ENCODE measurements at regions not wholly inside any gene's neighbourhood (a gene's known extent, or its start where the extent isn't known, plus 50 kb on each side); places are given as distances from the start of the nearest gene placed in this dataset.

DNA sequence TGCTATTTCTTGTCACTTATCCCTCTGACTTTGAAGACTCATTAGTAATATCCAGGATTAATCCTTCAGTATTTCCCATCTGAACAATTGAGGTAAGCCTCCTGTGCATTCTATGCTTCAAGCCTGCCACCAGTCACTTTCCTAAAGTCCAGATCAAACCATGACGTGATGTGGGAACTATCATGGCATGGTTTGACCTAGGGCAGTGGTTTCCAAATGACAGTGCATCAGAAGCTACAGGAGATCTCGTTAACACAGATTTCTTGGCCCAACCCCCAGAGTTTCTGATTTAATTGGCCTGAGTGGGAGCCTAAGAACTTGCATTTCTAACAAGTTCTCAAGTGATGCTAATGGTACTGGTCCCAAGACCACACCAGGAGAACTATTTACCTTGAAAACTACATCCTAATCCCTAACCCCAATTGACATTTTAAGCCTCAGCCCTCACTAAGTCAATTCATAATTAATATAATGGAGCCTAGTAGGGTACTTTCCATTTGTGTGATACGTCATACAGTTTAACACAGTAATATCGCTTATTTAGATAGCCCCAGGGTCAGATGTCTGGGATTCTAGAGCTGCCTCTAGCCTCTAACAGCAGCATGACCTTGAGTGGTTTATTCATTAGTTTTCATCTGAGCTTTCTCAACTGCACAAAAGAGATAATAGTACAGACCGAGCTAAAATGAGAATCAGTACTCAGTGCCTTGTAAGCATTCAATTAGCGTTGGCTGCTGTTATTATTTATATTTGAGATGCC is 907.6 kb downstream of the TFAP2A start:
- CTCF ChIA-PET (ENCODE audit: low intra/inter-chr PET ratio, low total read pairs) = no interaction called here
- POLR2A ChIA-PET = no interaction called here
- Histone ChIP-seq H3K27me3 (ENCODE audit: control insufficient read depth in 1 of 2, insufficient read depth in 2 of 2, low read length in 2 of 2) (no peaks in the 10 kb centered on the region), H3K9ac (ENCODE audit: insufficient read depth, low read depth, low read length) (no peak overlapping the region), H3K4me2 (ENCODE audit: low read depth, low read length) (no peak overlapping the region), H3K4me3 (replicated peaks in 1 of 3; ENCODE audit: insufficient read depth in 1 of 3, low read depth in 2 of 3, low read length in 3 of 3) (no peak overlapping the region), H3K79me2 (ENCODE audit: insufficient read depth, low read length) (no peaks in the 10 kb centered on the region), H4K20me1 (ENCODE audit: insufficient read depth, low read length) (no peaks in the 10 kb centered on the region), H3K36me3 (replicated peaks in 1 of 2; ENCODE audit: control insufficient read depth in 1 of 2, insufficient read depth in 2 of 2, low read length in 2 of 2) (no peaks in the 10 kb centered on the region), H3K4me1 (ENCODE audit: insufficient read depth, low read length) (no peaks in the 10 kb centered on the region), H3K9me3 (ENCODE audit: low read length) (peaks cover 38% of the 10 kb centered on the region), H3K27ac (ENCODE audit: extremely low read length, insufficient read depth, low read length) (no peak overlapping the region), H2AFZ (ENCODE audit: low read length) (no peak overlapping the region)
- BruUV-seq (replicated peaks) = no TSS peak
- WGBS (ENCODE audit: low lambda C conversion rate) = 1% methylated on average over 6 of the region's 6 CpGs
- in situ Hi-C loops (cut with HindIII; ENCODE audit: extremely low pct_ligation_motif_present, low pct_unique_long_range_greater_than_20kb) = no loop called here
- FAIRE-seq (no peak), DNase-seq (ENCODE audit: low spot score) (no peak), ATAC-seq (no peak)
- intact Hi-C loops (cut with micrococcal nuclease; ENCODE audit: unreplicated experiment) = no loop called here
- TF ChIP-seq SNAI1 (CRISPR knock-in tag; IDR thresholded peaks at IDR 0.05; ENCODE audit: borderline replicate concordance) (no peak), KDM1A (CRISPR knock-in tag; IDR thresholded peaks at IDR 0.05) (no peak), ZNF331 (CRISPR knock-in tag; IDR thresholded peaks at IDR 0.05) (no peak), KAT8 (CRISPR knock-in tag; IDR thresholded peaks at IDR 0.05) (no peak), CCDC6 (CRISPR knock-in tag; IDR thresholded peaks at IDR 0.05) (no peak), JARID2 (CRISPR knock-in tag; IDR thresholded peaks at IDR 0.05; ENCODE audit: insufficient replicate concordance) (no peak), ZNF552 (CRISPR knock-in tag; IDR thresholded peaks at IDR 0.05; ENCODE audit: borderline replicate concordance) (no peak), BHLHE40 (IDR thresholded peaks at IDR 0.05; ENCODE audit: low read length) (no peak), ZNF124 (CRISPR knock-in tag; IDR thresholded peaks at IDR 0.05) (no peak), ZNF143 (CRISPR knock-in tag; IDR thresholded peaks at IDR 0.05) (no peak)
- TF ChIP-seq, protein P1, sequence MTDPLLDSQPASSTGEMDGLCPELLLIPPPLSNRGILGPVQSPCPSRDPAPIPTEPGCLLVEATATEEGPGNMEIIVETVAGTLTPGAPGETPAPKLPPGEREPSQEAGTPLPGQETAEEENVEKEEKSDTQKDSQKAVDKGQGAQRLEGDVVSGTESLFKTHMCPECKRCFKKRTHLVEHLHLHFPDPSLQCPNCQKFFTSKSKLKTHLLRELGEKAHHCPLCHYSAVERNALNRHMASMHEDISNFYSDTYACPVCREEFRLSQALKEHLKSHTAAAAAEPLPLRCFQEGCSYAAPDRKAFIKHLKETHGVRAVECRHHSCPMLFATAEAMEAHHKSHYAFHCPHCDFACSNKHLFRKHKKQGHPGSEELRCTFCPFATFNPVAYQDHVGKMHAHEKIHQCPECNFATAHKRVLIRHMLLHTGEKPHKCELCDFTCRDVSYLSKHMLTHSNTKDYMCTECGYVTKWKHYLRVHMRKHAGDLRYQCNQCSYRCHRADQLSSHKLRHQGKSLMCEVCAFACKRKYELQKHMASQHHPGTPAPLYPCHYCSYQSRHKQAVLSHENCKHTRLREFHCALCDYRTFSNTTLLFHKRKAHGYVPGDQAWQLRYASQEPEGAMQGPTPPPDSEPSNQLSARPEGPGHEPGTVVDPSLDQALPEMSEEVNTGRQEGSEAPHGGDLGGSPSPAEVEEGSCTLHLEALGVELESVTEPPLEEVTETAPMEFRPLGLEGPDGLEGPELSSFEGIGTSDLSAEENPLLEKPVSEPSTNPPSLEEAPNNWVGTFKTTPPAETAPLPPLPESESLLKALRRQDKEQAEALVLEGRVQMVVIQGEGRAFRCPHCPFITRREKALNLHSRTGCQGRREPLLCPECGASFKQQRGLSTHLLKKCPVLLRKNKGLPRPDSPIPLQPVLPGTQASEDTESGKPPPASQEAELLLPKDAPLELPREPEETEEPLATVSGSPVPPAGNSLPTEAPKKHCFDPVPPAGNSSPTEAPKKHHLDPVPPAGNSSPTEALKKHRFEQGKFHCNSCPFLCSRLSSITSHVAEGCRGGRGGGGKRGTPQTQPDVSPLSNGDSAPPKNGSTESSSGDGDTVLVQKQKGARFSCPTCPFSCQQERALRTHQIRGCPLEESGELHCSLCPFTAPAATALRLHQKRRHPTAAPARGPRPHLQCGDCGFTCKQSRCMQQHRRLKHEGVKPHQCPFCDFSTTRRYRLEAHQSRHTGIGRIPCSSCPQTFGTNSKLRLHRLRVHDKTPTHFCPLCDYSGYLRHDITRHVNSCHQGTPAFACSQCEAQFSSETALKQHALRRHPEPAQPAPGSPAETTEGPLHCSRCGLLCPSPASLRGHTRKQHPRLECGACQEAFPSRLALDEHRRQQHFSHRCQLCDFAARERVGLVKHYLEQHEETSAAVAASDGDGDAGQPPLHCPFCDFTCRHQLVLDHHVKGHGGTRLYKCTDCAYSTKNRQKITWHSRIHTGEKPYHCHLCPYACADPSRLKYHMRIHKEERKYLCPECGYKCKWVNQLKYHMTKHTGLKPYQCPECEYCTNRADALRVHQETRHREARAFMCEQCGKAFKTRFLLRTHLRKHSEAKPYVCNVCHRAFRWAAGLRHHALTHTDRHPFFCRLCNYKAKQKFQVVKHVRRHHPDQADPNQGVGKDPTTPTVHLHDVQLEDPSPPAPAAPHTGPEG (CRISPR knock-in tag; IDR thresholded peaks at IDR 0.05) = no peak
- TF ChIP-seq, protein P2, sequence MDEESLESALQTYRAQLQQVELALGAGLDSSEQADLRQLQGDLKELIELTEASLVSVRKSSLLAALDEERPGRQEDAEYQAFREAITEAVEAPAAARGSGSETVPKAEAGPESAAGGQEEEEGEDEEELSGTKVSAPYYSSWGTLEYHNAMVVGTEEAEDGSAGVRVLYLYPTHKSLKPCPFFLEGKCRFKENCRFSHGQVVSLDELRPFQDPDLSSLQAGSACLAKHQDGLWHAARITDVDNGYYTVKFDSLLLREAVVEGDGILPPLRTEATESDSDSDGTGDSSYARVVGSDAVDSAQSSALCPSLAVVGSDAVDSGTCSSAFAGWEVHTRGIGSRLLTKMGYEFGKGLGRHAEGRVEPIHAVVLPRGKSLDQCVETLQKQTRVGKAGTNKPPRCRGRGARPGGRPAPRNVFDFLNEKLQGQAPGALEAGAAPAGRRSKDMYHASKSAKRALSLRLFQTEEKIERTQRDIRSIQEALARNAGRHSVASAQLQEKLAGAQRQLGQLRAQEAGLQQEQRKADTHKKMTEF (CRISPR knock-in tag; IDR thresholded peaks at IDR 0.05) = no peak
- TF ChIP-seq, protein P3, sequence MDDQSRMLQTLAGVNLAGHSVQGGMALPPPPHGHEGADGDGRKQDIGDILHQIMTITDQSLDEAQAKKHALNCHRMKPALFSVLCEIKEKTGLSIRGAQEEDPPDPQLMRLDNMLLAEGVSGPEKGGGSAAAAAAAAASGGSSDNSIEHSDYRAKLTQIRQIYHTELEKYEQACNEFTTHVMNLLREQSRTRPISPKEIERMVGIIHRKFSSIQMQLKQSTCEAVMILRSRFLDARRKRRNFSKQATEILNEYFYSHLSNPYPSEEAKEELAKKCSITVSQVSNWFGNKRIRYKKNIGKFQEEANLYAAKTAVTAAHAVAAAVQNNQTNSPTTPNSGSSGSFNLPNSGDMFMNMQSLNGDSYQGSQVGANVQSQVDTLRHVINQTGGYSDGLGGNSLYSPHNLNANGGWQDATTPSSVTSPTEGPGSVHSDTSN (CRISPR knock-in tag; IDR thresholded peaks at IDR 0.05; ENCODE audit: borderline replicate concordance) = no peak
- TF ChIP-seq, protein P4, sequence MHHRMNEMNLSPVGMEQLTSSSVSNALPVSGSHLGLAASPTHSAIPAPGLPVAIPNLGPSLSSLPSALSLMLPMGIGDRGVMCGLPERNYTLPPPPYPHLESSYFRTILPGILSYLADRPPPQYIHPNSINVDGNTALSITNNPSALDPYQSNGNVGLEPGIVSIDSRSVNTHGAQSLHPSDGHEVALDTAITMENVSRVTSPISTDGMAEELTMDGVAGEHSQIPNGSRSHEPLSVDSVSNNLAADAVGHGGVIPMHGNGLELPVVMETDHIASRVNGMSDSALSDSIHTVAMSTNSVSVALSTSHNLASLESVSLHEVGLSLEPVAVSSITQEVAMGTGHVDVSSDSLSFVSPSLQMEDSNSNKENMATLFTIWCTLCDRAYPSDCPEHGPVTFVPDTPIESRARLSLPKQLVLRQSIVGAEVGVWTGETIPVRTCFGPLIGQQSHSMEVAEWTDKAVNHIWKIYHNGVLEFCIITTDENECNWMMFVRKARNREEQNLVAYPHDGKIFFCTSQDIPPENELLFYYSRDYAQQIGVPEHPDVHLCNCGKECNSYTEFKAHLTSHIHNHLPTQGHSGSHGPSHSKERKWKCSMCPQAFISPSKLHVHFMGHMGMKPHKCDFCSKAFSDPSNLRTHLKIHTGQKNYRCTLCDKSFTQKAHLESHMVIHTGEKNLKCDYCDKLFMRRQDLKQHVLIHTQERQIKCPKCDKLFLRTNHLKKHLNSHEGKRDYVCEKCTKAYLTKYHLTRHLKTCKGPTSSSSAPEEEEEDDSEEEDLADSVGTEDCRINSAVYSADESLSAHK (CRISPR knock-in tag; IDR thresholded peaks at IDR 0.05; ENCODE audit: borderline replicate concordance) = no peak

All from HepG2 (cell line).